Endothelial cell of umbilical vein (primary cell): ENCODE measurements at regions not wholly inside any gene's neighbourhood (a gene's known extent, or its start where the extent isn't known, plus 50 kb on each side); places are given as distances from the start of the nearest gene placed in this dataset.

Source experiments
- BruUV-seq: library from RNA; stranded (reverse); fragments of 400-500 nt; replicated peaks from 2 replicates; lab custom pipeline; 2021; lab: Mats Ljungman, UMichigan
- CTCF ChIA-PET: fragments of 300-600, 350-600 bp; sonication (Branson Sonifier 250); formaldehyde crosslinking; loops from one replicate; lab custom pipeline; 2021; ENCODE audit warnings: antibody characterized with exemption, inconsistent platforms; lab: Charles Lee
- POLR2A ChIA-PET: fragments of 300-600, 350-600 bp; sonication (Branson Sonifier 250); formaldehyde crosslinking; loops from one replicate; lab custom pipeline; 2021; ENCODE audit warnings: antibody characterized with exemption, inconsistent platforms; lab: Charles Lee
- DNase-seq: peaks from one replicate; pipeline ENCODE4 v3.0.0-alpha.2; 2011; ENCODE audit warnings: low read depth, low spot score
- FAIRE-seq: peaks from 2 replicates; lab custom pipeline; 2011; peaks lifted over from hg19 to GRCh38; lab: Jason Lieb, UNC
- H2AFZ ChIP-seq: 2 replicates; pipeline ENCODE4 v1.6.0; 2012; ENCODE audit warnings: low read depth, low read length, control low read depth, inconsistent platforms
- H3K27ac ChIP-seq: 2 replicates; pipeline ENCODE4 v1.5.1; 2011; ENCODE audit warnings: low read depth, mild to moderate bottlenecking, control low read depth, low read length, moderate library complexity; ENCODE audit not compliant: insufficient read depth
- H3K27me3 ChIP-seq, 2 experiments: 2 replicates each; pipeline versions ENCODE4 v1.6.0 to v1.6.1; 2011; ENCODE audit warnings: low read length in 2 of 2, mixed read lengths in 1 of 2; ENCODE audit not compliant: control insufficient read depth in 2 of 2, insufficient read depth in 2 of 2
- H3K36me3 ChIP-seq, 2 experiments: 2 replicates in 1 of 2; 3 replicates in 1 of 2; pipeline ENCODE4 v1.5.1; 2011; ENCODE audit warnings: low read length in 2 of 2, mild to moderate bottlenecking in 1 of 2, moderate library complexity in 1 of 2; ENCODE audit not compliant: control insufficient read depth in 2 of 2, insufficient read depth in 2 of 2; ENCODE audit errors: extremely low read depth in 1 of 2
- H3K4me1 ChIP-seq: 3 replicates; pipeline ENCODE4 v1.5.1; 2011; ENCODE audit warnings: mild to moderate bottlenecking, low read length; ENCODE audit not compliant: control insufficient read depth, insufficient read depth; ENCODE audit errors: extremely low read depth
- H3K4me2 ChIP-seq: 2 replicates; pipeline ENCODE4 v1.6.1; 2011; ENCODE audit warnings: low read length, control low read depth, mixed read lengths; ENCODE audit not compliant: insufficient read depth
- H3K4me3 ChIP-seq, 3 experiments: fragments of 200-600 bp in 1 of 3; sonication (generic), shearing (Covaris generic) in 1 of 3; replicated peaks in 1 of 3; 2 replicates each; pipeline ENCODE4 v1.5.1; 2011 to 2016; ENCODE audit warnings: control low read depth in 3 of 3, low read length in 3 of 3, mild to moderate bottlenecking in 2 of 3, inconsistent platforms in 1 of 3, low read depth in 1 of 3, moderate library complexity in 1 of 3; ENCODE audit not compliant: insufficient read depth in 1 of 3
- H3K79me2 ChIP-seq: 2 replicates; pipeline ENCODE4 v1.6.0; 2012; ENCODE audit warnings: low read length, inconsistent platforms; ENCODE audit not compliant: control insufficient read depth, insufficient read depth
- H3K9ac ChIP-seq: replicated peaks from 2 replicates; pipeline ENCODE3; 2011; ENCODE audit warnings: low read length, control low read depth; ENCODE audit not compliant: insufficient read depth; ENCODE audit errors: extremely low read depth
- H3K9me1 ChIP-seq: replicated peaks from 3 replicates; pipeline ENCODE4 v1.6.0; 2011; ENCODE audit warnings: mild to moderate bottlenecking, low read length; ENCODE audit not compliant: control insufficient read depth, insufficient read depth; ENCODE audit errors: extremely low read depth
- H3K9me3 ChIP-seq: replicated peaks from 2 replicates; pipeline ENCODE4 v1.5.1; 2012; ENCODE audit warnings: low read length, inconsistent platforms; ENCODE audit not compliant: control insufficient read depth, insufficient read depth
- H4K20me1 ChIP-seq: replicated peaks from 2 replicates; pipeline ENCODE3; 2011; ENCODE audit warnings: mild to moderate bottlenecking, low read length; ENCODE audit not compliant: control insufficient read depth, insufficient read depth; ENCODE audit errors: extremely low read depth
- CTCF ChIP-seq, 2 donors: IDR thresholded peaks; 1 replicate in 1 of 2; 2 replicates in 1 of 2; pipeline ENCODE4 v1.5.1; 2011; ENCODE audit warnings: low read length in 2 of 2, mild to moderate bottlenecking in 2 of 2, moderate library complexity in 2 of 2, control low read depth in 1 of 2, inconsistent platforms in 1 of 2, low read depth in 1 of 2; ENCODE audit not compliant: insufficient read depth in 1 of 2; ENCODE audit errors: extremely low read depth in 1 of 2
- EZH2 ChIP-seq: IDR thresholded peaks from 2 replicates; pipeline ENCODE4 v1.6.1; 2012; ENCODE audit warnings: borderline replicate concordance, low read depth, mild to moderate bottlenecking, moderate library complexity, low read length, inconsistent platforms; ENCODE audit not compliant: severe bottlenecking
- FOS ChIP-seq: IDR thresholded peaks from 2 replicates; pipeline ENCODE4 v1.6.1; 2011; ENCODE audit warnings: mild to moderate bottlenecking, low read length, moderate library complexity, borderline replicate concordance; ENCODE audit not compliant: insufficient read depth
- GATA2 ChIP-seq: IDR thresholded peaks from 2 replicates; pipeline ENCODE4 v1.7.0; 2011; ENCODE audit warnings: low read depth, mild to moderate bottlenecking, moderate library complexity, mixed read lengths, low read length; ENCODE audit not compliant: insufficient read length, insufficient read depth
- JUN ChIP-seq: IDR thresholded peaks from 2 replicates; pipeline ENCODE4 v1.6.1; 2011; ENCODE audit warnings: borderline replicate concordance, low read depth; ENCODE audit not compliant: insufficient read length, insufficient read depth
- MAX ChIP-seq: IDR thresholded peaks from 2 replicates; pipeline ENCODE4 v1.6.1; 2011; ENCODE audit not compliant: insufficient read depth, insufficient read length
- MYC ChIP-seq: IDR thresholded peaks from one replicate; pipeline ENCODE4 v1.6.1; 2011; ENCODE audit warnings: mild to moderate bottlenecking, low read depth, low read length
- POLR2A ChIP-seq: IDR thresholded peaks from 2 replicates; pipeline ENCODE4 v1.6.1; 2012; ENCODE audit warnings: low read depth, mild to moderate bottlenecking, control low read depth, low read length
- POLR2AphosphoS5 ChIP-seq: IDR thresholded peaks from 2 replicates; pipeline ENCODE4 v1.6.1; 2012; ENCODE audit warnings: low read depth, mild to moderate bottlenecking, control low read depth, low read length, moderate library complexity; ENCODE audit not compliant: insufficient read depth
- dilution Hi-C: fragments of 300-500 bp; cut with MboI; formaldehyde crosslinking; loops from one replicate; pipeline ENCODE4 v1.15.0; 2019; ENCODE audit warnings: low sequenced_read_pairs; ENCODE audit not compliant: extremely low pct_ligation_motif_present
- intact Hi-C: fragments of 100-400 bp; cut with micrococcal nuclease; formaldehyde crosslinking; loops from one replicate; pipeline ENCODE4 v1.10.0; 2022

- Histone ChIP-seq H3K27ac (no peak overlapping the region), H3K9me3 (no peaks in the 10 kb centered on the region), H3K4me2 (no peak overlapping the region), H3K9ac (no peak overlapping the region), H2AFZ (no peak overlapping the region), H3K4me3 (no peak overlapping the region), H3K27me3 (no peaks in the 10 kb centered on the region), H3K9me1 (no peaks in the 10 kb centered on the region), H3K36me3 (no peaks in the 10 kb centered on the region), H4K20me1 (no peaks in the 10 kb centered on the region), H3K79me2 (no peaks in the 10 kb centered on the region), H3K4me1 (no peaks in the 10 kb centered on the region)
- ChIA-PET POLR2A (no interaction called here), CTCF (no interaction called here)
- intact Hi-C loops (no loop called here), dilution Hi-C loops (no loop called here)
- TF ChIP-seq POLR2AphosphoS5 = no peak
- no peak for TF ChIP-seq GATA2
- no peak for TF ChIP-seq EZH2
- no peak for TF ChIP-seq JUN
- TF ChIP-seq MAX = no peak
- no peak for TF ChIP-seq FOS
- no peak for TF ChIP-seq CTCF (IDR thresholded peaks at IDR 0.05; ENCODE audit: extremely low read depth in 1 of 2, insufficient read depth in 1 of 2, low read depth in 1 of 2, low read length in 2 of 2)
- no peak for TF ChIP-seq MYC
- no peak for TF ChIP-seq POLR2A
- DNase-seq (no peak), FAIRE-seq (no peak)
- no TSS peak for BruUV-seq
Measured at GRCh38 chr9:118109542-118109941, 405.3 kb downstream of the TLR4 start.
